Raji (cell line): ENCODE measurements at regions not wholly inside any gene's neighbourhood (a gene's known extent, or its start where the extent isn't known, plus 50 kb on each side); places are given as distances from the start of the nearest gene placed in this dataset.

Source experiments
- POLR2A ChIP-seq: IDR thresholded peaks from 2 replicates; pipeline ENCODE4 v1.6.1; 2011; ENCODE audit warnings: low read depth, low read length, control low read depth; ENCODE audit not compliant: insufficient read depth

DNA sequence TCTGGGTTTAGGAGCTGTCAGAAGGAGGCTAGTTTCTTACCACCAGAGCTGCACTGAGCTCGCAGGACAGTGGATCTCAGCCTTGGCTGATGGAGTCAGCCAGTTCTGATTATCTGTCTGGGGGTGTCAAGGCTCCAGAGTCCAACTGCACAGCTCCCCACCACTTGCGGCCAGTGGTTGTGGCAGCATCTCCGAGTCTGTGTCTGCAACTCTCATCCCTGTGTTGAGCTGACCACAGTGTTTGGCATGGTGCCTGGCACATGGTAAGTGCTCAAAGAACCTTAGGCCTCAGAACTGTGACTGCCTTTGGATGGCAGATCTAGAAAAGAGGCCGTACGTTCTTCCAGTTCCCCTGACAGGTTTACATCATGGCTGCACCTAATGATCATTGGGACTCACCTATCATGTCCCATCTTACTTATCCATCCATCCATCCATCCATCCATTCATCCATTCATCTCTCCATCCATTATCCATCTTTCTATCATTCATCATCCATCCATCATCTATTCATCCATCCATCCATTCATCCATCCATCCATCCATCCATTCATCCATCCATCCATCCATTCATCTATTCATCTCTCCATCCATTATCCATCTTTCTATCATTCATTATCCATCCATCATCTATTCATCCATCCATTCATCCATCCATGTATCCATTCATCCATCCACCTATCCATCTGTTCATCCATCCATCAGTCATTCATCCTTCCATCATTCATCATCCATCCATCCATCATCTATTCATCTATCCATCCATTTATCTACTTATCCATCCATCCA is 114.5 kb downstream of the CRYAA start:
- TF ChIP-seq POLR2A = no peak

DNA sequence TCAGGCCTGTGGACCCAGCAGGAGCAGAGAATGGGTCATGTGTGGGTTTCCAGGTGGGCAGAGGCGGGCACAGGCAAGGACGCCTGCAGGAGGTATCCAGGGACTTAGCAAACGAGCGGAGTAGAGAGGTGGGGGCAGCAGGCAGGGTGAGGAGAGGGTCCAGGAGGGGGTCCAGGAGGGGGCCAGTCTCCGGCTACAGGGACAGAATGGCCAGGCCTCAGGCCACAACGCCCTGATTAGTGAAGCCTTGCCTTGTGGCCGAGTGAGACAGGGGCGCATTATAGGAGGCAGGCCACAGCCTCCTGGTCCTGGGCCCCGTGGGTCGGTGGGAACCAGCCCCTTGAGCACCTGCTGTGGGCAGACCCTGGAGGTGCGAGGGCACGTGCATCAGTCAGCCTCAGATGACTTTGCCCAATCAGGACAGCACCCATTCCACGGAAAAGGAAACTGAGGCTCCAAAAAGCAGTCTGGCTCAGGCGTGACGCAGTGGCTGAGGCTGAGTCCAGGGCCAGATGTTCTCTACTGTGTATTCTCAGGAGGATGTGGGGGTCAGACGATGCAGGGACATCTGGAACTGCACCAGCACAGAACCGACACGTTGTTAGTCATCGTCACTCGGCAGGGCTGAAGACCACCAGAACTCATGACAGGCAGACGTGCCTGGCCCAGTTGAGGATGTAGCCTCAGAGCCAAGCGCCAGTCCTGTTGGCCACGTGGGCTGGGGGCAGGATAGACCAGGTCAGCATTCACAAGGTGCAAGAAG is 113.7 kb downstream of the CRYAA start:
- TF ChIP-seq POLR2A = no peak

DNA sequence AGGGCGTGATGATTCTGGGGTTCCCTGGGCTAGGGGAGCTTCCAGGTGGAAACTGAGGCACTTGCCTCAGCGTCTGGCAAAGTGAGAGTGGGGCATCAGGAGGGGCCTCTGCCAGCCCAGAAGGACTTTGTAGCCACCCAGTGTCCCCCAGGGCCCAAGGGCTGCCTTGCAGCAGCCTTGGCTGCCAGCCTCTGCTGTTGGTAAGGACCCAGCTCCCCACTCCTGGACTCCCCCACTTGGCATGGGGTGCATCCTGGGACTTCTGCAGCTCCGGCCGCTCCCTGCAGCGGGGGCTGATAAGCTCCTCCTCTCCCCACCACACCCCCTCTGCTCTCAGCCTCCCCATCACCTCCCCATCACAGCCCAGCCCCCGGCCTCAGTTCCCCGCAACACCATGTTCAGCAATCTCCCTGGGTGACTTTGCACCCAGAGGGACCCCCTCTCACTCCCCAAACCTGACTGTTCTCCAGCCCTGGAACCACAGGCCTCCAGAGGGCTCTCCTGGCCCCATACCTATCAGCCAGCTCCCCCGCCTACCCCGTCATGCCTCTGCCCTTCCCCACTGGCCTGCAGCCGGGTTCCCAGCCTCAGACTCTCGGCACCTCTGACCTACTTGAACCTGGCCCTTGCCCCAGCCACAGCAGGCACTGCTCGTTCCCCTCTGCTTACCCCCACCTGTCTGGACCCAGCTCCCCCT is 113.0 kb downstream of the CRYAA start:
- no peak for TF ChIP-seq POLR2A

GRCh38 chr21:43280949-43281633 is 112.3 kb downstream of the CRYAA start:
- TF ChIP-seq POLR2A = no peak

GRCh38 chr21:43279578-43279894 is 110.7 kb downstream of the CRYAA start:
- TF ChIP-seq POLR2A = no peak

GRCh38 chr21:43278766-43279577 is 110.2 kb downstream of the CRYAA start:
- TF ChIP-seq POLR2A = no peak

- no peak for TF ChIP-seq POLR2A
These were observed 109.6 kb downstream of the CRYAA start for GRCh38 chr21:43278359-43278758.

DNA sequence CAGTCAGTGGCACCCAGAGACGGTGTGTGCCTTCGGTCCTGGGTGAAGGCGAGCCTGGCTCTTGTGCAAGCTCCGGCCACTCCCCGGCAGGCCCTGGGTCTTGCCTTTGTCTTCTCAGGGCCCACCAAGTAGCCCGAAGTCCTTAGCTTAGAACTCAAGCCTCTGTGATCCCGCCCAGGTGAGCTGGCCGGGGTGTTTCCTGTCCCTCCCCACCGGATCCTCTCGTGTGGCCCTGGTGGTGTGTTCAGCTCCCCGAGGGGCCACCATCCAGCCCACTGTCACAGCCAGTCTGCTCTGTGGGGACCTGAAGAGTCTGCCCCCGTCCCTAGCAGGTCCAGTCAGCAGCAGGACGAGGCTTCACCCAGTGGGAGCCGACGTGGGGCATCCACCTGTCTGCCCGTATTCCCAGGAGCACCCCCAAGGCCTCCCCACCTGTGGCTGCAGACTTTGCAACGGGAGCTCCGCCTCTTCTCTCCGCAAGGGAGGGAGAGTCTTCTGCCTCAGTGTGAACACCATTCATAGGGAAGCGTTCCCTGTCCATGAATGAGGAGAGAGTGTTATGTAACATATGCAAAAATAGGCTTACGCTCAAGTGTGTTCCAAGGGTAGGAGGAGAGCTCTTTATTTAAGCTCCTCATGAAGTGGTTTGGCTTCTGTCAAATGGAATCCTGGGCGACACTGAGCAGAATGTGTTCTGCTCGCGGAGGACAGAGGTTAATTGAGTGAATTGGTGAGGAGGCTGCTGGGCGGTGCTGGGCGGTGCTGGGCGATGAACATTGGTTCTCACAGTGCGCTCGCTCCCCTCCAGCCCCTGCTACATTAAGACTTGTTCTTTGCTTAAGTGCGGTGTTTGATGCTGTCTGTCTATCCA is 108.9 kb downstream of the CRYAA start:
- TF ChIP-seq POLR2A = no peak

DNA sequence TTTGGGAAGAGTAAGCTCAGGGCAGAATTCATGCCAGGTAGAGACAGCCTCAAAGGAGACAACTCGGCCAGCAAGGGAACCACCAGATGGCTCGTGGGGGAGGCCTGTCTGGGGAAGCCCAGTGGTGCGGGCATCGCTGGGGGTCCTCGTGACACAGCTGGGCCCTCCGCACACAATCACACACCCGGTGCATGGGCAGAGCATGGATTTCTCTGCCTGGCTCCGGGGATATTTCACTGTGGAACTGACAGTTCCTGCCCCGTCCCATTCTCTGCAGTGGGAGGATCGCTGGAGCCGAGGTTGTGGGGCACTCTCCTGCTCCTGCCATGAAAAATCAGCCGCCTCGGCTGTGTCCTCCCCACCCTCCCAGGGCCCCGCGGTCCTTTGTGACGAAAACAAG is 108.0 kb downstream of the CRYAA start:
- no peak for TF ChIP-seq POLR2A

GRCh38 chr21:43275421-43276211 is 106.8 kb downstream of the CRYAA start:
- no peak for TF ChIP-seq POLR2A

- no peak for TF ChIP-seq POLR2A
These were observed 106.1 kb downstream of the CRYAA start for GRCh38 chr21:43274946-43275310.

- TF ChIP-seq POLR2A = no peak
These were observed 105.5 kb downstream of the CRYAA start for GRCh38 chr21:43274022-43274945.
